A549 (cell line): ENCODE measurements at regions not wholly inside any gene's neighbourhood (a gene's known extent, or its start where the extent isn't known, plus 50 kb on each side); places are given as distances from the start of the nearest gene placed in this dataset.

Experiments used
- EP300 ChIP-seq, 2 experiments: fragments of >200 bp; sonication (Bioruptor Twin); formaldehyde crosslinking; IDR thresholded peaks; 2 replicates in 1 of 2; 3 replicates in 1 of 2; pipeline ENCODE4 v1.6.1; 2016 to 2017
- JUN ChIP-seq, 2 experiments: fragments of >200 bp; sonication (Bioruptor Twin); formaldehyde crosslinking; IDR thresholded peaks; 2 replicates in 1 of 2; 3 replicates in 1 of 2; pipeline ENCODE4 v1.6.1; 2016 to 2017
- NR3C1 ChIP-seq: fragments of >200 bp; sonication (Bioruptor Twin); formaldehyde crosslinking; IDR thresholded peaks from 3 replicates; pipeline ENCODE4 v1.6.1; 2017
- RCOR1 ChIP-seq: fragments of 150-350 bp; IDR thresholded peaks from 2 replicates; pipeline ENCODE4 v1.6.1; 2014; ENCODE audit warnings: antibody characterized with exemption, low read length, low read depth
- REST ChIP-seq: fragments of 200-600 bp; sonication (generic); IDR thresholded peaks from 2 replicates; pipeline ENCODE4 v1.6.1; 2016; ENCODE audit warnings: antibody characterized with exemption, mild to moderate bottlenecking, moderate library complexity
- SREBF2 ChIP-seq: fragments of 450-650 bp; IDR thresholded peaks from 2 replicates; pipeline ENCODE4 v1.6.1; 2014; ENCODE audit warnings: mild to moderate bottlenecking, moderate library complexity
- TF ChIP-seq, protein P1 (sequence below): IDR thresholded peaks from 2 replicates; pipeline ENCODE4 v1.6.1; 2012; ENCODE audit warnings: low read depth, borderline replicate concordance

GRCh38 chr5:161783297-161783696 is 64.6 kb upstream of the GABRA1 start:
- no peak for TF ChIP-seq RCOR1
- TF ChIP-seq SREBF2: no peak
- TF ChIP-seq JUN (IDR thresholded peaks at IDR 0.05): no peak
- TF ChIP-seq NR3C1: no peak
- TF ChIP-seq REST: no peak
- TF ChIP-seq, protein P1, sequence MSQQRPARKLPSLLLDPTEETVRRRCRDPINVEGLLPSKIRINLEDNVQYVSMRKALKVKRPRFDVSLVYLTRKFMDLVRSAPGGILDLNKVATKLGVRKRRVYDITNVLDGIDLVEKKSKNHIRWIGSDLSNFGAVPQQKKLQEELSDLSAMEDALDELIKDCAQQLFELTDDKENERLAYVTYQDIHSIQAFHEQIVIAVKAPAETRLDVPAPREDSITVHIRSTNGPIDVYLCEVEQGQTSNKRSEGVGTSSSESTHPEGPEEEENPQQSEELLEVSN: no peak
- TF ChIP-seq EP300 (IDR thresholded peaks at IDR 0.05): no peak
